Epidermal melanocyte (primary cell): ENCODE measurements at regions not wholly inside any gene's neighbourhood (a gene's known extent, or its start where the extent isn't known, plus 50 kb on each side); places are given as distances from the start of the nearest gene placed in this dataset.

Source experiments
- DNase-seq: peaks from one replicate; pipeline ENCODE4 v3.0.0; 2011; ENCODE audit warnings: low spot score; ENCODE audit not compliant: insufficient read length

DNA sequence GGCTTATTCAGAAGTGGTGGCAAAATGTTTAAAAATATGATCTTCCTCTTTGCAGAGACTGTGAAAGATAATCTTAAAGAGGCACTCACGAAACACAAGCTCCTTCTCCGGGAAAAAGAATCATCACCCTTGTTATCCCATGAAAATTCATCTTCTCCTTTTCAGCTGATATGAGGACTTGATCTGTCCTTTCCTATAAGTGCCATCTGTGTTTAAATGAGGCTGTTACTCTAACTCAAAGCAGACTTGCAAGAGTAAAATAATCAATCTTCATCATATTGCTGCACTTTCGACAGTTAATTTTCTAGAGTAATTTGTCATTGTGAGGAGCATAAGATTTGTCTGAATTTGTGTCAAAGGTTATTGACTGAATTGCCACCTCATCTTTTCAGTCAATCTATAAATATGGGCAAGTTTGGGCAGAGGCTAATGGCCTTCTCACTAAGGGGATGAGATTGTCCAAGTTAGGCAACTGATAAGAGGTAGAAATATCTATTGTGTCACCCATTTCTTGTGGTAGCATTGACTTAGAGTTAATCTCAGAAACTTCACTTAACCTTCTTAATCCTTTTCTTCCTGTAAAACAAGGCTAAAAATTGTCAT lies 452.9 kb downstream of the GRXCR1 start:
- DNase-seq = no peak

DNA sequence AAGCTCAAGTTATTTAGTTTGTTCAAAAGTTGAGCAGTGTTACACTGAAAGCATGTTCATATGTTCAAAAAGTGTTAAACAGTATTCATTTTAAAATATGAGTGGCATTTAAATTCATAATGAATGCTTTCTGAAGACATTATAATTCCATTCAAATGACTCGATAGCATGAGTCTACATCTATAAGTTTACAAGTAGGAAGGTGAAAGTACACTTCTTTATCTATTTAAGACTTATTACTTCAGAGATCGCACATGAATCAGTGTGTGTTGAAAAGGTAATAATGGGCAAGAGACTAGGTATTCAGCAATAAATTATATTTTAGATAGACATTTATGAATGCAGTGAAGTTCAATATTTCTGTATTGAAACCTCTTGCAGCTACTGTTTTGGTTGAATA lies 456.1 kb downstream of the GRXCR1 start:
- DNase-seq = no peak

DNA sequence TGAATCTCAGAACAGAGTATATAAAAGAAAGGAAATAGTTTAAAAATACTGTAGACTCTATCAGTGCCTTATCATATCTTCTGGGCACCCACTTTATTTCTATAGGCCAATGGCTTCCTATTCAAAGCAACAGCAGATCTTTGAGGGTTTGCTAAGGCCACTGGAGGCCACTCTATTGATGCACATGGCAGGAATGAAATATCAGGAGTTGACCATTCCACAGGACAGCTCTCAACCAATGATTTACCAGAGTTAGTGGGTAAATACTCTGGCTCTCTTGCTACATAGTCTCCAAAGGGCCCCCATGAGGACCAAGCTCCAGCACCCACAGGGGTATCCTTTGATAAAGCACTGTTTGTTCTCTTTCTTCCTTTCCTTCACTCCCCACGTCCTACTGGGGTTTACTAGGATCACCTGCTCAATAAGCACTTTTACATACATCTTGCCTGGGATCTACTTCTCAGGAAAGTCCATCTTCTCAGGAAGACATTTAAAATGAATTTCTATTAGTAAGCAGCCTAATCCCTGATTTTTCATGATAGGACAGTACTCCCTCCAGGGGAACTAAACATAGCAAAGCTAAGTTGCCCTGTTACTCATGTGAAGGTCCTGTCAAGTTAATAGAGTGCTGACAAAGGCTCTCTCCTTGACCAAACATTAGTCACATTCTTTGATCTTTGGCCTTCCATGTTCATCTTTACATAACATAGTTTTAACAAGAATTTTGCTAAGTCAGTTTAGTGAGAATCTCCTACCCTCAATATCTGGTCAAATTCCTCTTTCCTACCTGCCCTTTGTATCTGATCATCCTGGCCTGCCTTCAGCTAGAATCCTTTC lies 459.7 kb downstream of the GRXCR1 start:
- no peak for DNase-seq

DNA sequence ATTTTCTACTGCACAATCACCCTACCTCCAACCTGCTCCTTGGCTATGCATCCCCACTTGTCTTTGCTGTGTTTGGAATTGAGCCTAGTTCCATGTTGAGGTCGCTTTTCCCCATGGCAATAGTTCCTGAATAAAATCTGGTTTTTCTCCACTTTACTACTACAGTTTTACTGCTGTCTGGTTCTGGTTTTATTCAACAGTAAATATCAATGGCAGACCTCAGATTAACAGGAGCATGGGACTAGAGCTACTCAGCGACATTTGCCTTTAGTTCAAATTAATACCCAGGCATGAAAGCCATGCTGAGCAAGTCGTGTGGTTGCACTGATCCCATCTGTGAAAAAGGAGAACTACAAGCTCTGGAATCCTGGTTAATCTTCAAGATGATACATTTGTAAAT lies 460.3 kb downstream of the GRXCR1 start:
- DNase-seq = no peak

DNA sequence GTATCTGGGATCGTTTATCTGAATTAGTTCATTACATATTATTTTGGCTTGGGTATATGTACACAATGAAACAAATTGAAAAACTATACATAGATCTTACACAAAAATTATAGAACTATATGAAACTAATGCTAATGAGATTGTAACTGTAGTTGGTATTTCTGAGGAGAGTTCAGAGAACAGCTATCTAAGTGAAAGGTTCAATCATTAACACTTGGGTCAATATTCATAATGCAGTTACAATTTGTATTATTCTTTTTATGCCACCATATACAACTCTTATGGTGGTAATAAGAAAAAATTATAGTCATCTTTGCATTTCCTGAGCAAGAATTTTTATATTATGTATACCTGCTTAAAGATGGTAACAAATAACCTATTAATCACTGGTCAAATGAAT lies 461.0 kb downstream of the GRXCR1 start:
- DNase-seq = no peak

DNA sequence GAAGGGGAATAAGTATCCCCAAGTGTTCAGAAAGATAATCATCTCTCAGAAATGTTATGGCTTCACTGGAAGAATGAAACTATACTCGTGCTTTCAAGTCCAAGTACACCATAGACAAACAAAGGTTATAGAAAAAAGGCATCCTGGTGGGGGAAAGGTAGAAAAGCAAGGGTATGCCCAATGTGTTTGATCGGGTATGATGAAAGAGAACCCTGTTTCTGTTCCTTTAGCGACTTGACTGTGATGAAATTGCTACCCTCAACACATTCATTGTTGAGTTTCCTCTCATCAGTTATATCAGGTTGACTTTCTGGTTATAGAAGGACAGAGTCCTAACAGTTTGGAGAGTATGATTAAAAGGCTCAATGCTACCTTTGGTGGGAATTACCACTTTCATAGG lies 464.3 kb downstream of the GRXCR1 start:
- no peak for DNase-seq

DNA sequence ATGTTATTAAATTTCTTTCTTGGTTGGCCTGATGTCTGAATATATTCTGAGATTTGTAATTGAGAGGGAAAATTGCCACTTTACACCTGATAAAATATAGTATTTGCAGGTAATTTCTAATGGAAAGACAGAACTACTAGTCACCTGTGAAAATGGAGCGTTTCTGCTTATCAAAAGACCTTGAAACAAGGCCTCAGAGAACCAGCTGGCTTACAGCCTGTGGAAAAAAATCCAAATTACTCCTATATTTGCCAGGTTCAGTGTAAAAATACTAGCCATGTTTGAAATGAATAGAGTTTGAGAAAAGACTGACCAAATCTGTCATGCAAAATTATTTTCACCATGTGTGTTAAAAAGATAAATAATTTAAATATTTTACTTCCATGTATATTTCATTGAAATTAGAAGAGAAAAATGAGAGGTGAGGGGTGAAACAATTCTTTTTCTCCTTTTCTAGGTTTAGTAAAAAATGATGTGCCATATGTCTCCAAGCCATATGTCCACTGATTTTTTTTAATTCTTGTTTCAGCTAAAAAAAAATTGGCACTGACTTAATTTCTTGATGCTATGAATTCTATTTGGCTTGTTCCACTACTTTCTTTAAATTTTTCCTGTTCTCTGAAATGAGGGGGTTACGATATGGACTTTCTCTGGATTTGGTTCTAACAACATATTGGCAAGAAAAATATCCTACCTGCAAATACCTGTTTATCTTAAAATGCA lies 464.9 kb downstream of the GRXCR1 start:
- no peak for DNase-seq

DNA sequence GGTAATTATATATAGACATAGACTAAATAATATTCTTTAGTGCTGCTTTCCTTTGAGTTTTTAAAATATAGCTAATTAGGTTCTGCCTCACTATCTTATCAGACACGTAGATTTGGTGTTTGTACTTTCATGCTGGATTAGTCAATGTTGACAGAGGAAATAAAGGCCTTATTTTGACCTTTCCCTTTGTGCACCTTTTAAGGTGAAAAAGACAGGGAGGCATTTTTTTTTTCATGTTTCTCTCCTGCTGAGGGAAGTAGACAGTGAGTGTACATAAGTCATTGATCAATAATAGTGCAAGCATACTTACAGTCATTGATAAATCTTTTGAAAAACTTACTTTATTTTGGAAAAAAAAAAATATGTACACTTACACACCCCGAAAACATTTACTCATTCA lies 467.8 kb downstream of the GRXCR1 start:
- no peak for DNase-seq

DNA sequence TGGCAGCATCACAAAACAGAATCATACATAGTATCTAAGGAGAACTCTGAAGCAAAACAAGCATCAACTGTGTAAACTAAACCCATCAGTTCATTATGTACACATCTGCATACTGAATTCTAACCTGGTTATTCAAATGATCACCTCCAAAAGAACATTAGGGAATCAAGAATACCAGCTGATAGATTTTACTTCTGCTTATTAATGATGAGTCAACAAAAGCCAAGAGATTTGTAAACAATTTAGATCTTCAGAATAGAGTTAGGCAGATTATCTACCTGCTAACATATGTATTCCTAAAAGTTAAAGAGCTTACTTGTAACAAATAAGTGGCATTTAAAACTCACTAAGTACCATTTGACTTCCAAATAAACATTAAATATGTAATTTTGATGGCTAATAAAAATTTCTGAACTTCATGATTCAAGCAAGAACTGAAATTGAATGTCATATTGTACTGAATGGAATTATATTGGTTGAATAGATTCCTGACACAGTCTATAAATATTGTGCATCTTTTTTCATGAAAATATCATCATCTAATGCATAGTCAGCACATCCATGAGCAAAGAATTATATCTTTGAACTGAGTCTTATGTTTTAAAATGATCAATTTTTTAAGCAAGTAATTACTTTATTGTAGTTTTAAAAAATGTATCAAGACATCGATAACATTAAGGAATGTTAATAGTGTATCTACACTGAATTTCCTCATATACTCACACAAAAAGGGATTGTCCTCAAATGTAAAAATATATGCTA lies 470.5 kb downstream of the GRXCR1 start:
- no peak for DNase-seq

DNA sequence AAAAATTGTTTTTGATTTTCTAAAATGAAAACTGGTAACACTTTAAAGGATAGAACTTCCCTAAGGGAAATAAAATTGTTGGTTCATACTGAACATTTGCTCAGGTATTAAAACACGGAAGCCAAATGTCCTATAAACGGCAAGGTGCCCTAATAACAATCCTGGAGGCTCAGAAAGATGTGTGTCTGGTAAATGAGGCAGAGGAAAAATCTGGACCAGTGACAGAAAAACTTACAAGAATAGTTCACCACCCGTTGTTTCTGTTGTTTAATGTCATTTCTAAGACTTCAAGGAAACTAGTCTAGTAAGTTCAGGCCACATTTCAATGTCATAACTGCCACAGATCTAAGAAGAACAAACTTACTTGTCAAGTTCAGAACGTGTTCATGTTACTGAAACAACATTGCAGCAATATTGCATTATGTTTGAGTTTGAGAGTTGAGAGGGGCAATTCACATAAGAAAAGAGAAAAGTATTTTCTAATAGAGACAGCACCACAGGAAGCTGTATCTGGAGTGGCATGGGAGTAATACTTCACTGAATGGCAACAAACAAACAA lies 476.6 kb downstream of the GRXCR1 start:
- DNase-seq = no peak

DNA sequence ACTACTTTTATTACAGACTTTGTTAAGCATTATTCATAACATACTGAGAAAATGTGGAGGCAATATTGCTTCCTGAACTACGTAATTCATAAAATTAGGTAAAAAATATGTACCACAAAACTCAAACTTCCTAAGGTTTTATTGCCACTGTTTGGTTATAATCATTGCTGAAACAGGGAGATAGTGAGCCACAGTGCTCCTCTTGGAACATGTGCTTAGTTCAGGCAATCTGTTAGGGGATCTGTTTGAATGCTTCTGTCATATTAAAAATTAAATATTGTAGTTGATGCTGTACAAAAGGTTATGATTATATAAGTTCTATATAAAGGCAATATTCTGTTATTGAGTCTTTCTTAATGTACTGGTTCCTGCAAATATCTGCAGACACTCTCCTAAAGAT lies 480.7 kb downstream of the GRXCR1 start:
- DNase-seq = no peak

DNA sequence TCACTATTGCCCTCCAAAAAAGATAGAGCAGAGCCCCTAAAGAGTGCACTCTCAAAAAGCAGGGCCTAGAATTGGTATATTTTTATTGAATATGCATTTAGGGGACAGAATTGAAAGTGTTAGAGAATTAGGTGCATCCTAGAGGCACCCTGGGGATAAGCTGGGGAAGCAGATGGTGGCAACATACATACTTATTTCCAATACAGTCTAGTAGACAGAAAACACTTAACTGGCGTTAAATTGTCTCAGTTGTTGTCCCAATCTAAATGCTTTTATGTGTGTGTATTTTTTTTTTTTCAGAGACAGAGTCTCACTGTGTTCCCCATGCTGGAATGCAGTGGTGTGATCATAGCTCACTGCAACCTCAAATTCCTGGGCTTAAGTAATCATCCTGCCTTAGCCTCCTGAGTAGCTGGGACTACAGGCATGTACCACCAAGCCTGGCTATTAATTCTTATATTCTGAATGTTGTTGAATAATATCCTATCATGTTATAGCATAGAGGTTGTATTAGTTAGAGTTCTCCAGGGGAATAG lies 481.8 kb downstream of the GRXCR1 start:
- DNase-seq = no peak

DNA sequence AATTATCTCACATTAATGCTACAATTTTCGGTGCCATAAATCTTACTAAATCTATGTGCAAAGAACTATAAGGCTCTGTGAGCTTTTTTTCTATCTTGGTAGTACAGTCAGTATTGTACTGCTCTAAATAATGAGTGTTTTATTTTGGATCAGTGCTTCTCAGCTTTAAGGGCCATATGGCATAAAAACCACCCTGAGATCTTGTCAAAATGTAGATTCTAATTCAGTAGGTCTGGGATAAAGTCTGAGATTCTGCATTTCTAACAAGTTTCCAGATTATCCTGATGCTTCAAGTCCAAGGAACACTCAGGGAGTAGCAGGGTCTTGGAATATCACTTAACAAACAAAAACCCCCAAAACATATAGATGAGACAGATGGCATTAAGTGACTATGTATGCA lies 486.5 kb downstream of the GRXCR1 start:
- DNase-seq = no peak

DNA sequence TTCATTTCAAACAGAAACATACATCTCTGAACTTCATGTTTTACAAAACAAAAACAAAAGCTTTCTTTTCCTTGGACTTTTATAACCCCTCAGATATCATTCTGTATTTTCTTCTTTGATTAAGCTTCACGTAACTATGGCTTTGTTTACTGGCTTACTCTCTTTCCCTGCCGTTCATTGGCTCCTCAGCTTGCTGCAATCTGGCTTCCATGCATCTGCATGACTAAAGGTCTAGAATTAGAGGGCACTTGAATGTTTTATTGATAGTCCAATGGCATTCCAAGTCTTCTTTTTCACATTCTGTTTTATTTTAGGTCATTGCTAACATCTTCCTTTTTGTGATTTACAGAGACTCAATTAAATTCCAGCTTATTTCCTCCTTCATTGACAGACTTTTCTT lies 487.6 kb downstream of the GRXCR1 start:
- DNase-seq = no peak

DNA sequence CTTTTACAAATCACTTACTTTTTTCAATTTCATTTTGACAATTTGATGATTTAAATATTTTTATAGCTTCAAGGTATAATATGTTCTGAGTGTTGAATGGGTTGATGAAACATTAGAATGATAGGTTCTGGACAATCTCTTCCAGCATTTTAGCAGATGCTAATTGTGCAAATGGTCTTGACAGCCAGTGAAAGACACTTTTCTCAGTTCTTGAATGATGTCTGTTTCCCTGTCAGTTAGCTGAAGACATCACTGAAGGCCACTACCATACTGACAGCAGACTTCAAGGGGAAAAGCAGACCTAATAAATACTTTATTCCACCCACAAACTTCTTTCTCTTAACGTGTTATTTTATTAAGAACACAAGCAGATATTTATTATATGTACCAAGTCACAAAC lies 498.6 kb downstream of the GRXCR1 start:
- DNase-seq = no peak

DNA sequence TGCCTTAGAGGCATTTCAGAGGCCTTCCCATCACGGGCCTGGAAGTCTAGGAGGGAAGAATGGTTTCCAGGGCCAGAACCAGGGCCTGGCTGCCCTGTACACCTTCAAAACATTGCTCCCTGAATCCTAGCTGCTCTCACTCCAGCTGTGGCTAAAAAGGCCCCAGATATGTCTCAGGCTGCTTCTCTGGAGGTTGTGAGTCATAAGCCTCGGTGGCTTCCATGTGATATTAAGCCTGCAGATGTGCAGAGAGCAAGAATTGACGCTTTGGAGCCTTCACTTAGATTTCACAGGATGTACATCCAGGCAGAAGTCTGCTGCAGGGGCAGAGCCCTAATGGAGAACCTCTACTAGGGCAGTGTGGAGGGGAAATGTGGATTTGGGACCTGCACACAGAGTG lies 502.5 kb downstream of the GRXCR1 start:
- no peak for DNase-seq

DNA sequence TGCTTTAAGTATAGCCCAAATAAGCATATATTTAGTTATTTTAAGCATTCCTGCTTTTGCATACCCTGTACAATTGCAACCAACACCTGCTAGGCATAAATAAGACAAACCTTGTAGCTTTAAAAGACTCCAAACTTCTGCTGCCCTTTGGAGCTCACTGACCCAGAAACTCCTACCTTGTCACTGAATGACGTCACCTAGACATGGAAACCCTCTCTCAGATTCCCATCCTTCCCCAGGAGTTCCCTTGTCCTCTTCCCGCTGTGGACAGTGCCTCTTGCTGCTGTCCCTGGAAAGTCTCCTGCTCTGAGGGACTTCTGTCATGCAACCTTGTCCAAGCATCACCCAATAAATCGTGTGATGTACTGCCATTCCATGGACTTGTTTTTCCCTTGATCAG lies 507.2 kb downstream of the GRXCR1 start:
- no peak for DNase-seq

DNA sequence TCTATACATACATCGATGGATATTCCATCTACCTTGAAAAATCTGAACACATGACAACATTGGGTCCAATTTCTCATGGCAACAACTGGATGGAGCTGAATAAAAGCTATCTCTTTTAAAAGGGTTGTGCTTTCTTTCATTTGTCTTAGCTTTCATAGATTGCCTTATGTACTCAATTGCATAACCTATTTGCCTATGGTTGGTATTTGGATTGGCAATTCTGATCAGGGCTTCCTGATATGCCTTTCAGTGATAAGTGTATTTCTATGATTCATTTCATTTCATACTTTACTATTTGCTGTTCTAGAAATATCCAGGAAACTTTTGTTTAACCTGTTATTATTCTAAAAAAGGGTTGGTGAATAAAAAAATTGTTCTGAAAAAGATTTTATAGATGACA lies 509.9 kb downstream of the GRXCR1 start:
- DNase-seq = no peak

DNA sequence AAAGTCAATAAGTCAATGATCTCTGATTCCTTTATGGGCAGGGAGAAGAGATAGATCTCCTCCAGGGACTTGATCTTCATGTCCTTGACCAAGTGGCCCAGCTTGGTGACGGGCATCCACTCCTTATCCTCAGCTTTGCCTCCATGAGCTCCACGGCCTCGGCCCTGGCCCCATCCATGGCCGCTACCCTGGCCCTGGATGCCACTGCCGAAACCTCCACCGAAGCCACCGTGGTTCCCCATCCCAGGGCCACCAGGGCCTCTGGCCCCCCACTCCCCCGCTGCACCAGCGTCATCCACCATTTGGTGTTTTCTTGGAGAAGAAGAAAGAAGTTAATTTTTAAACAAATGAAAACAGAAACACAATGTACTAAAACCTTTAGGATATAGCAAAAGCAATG lies 518.1 kb downstream of the GRXCR1 start:
- DNase-seq = no peak

DNA sequence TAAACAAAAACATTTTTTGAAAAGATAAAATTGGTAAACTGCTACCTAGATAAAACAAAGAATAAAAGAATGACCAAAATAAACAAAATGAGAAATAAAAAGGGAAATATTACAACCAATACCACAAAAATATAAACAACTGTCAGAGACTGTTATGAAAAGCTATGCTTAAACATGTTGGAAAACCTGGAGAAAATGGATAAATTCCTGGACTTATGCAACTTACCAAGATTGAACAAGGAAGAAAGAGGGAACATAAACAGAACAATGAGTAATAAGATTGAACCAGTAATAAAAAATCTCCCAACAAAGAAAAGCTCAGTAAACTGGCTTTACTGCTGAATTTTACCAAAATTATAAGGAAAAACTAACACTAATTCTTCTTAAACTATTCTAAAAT lies 518.7 kb downstream of the GRXCR1 start:
- DNase-seq = no peak

DNA sequence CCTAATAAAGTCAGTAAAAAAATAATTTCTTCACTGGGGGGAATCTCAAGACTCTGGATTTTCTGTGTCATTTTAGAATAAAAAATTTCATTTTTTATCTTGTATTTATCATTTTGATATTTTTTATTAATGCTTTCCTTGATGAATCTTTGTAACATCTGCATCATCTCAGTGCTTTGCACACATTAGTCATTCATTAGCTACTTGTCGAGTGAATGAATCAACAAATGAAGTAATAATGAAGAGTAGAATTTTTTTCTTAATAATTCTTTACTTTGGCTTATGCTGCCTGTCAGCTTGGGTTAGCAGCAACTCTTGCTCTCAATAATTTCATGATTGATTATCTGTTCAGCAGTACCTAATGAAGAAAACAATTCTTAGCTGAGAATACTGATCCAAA lies 530.8 kb downstream of the GRXCR1 start:
- no peak for DNase-seq
